ENCODE measurements at regions not wholly inside any gene's neighbourhood (a gene's known extent, or its start where the extent isn't known, plus 50 kb on each side); places are given as distances from the start of the nearest gene placed in this dataset.

- Histone ChIP-seq H3K9me3 (ENCODE audit: control extremely low read depth in 1 of 3, control insufficient read depth in 2 of 3, insufficient read depth in 1 of 3, low read length in 2 of 3) (peaks cover 0 to 12% (median 0%) of the 10 kb centered on the region in 3 donors), H3K4me1 (ENCODE audit: control insufficient read depth in 2 of 2, insufficient read depth in 2 of 2, low read length in 2 of 2) (no peaks in the 10 kb centered on the region), H3K4me3 (ENCODE audit: control extremely low read depth in 1 of 5, extremely low read depth in 1 of 5, insufficient read depth in 1 of 5, low read depth in 2 of 5, low read length in 4 of 5) (no peak overlapping the region), H3K36me3 (replicated peaks in 1 of 2; ENCODE audit: control extremely low read depth in 1 of 2, control insufficient read depth in 1 of 2, extremely low read depth in 1 of 2, insufficient read depth in 2 of 2, low read length in 1 of 2) (no peaks in the 10 kb centered on the region), H3K4me2 (replicated peaks; ENCODE audit: low read depth, low read length, poor library complexity, severe bottlenecking) (no peak overlapping the region), H3K27ac (ENCODE audit: low read length in 2 of 2) (no peak overlapping the region), H3K79me2 (ENCODE audit: control insufficient read depth, insufficient read depth, low read length) (no peaks in the 10 kb centered on the region), H4K20me1 (ENCODE audit: control insufficient read depth, insufficient read depth, low read length, poor library complexity, severe bottlenecking) (no peaks in the 10 kb centered on the region), H2AFZ (ENCODE audit: insufficient read depth, low read depth, low read length, poor library complexity, severe bottlenecking) (no peak overlapping the region), H3K27me3 (replicated peaks in 1 of 4; ENCODE audit: control extremely low read depth in 1 of 4, control insufficient read depth in 3 of 4, insufficient read depth in 4 of 4, low read length in 3 of 4) (peaks cover 0 to 7% (median 0%) of the 10 kb centered on the region in 4 experiments), H3K9ac (ENCODE audit: low read length) (no peak overlapping the region)
- intact Hi-C loops (cut with micrococcal nuclease): no loop called here
- 83% methylated on average over 4 of the region's 6 CpGs for WGBS (ENCODE audit: insufficient coverage)
- no peak for TF ChIP-seq EZH2 (IDR thresholded peaks at IDR 0.05; ENCODE audit: borderline replicate concordance, insufficient read depth, low read depth, low read length, poor library complexity, severe bottlenecking)
- TF ChIP-seq, protein P1, sequence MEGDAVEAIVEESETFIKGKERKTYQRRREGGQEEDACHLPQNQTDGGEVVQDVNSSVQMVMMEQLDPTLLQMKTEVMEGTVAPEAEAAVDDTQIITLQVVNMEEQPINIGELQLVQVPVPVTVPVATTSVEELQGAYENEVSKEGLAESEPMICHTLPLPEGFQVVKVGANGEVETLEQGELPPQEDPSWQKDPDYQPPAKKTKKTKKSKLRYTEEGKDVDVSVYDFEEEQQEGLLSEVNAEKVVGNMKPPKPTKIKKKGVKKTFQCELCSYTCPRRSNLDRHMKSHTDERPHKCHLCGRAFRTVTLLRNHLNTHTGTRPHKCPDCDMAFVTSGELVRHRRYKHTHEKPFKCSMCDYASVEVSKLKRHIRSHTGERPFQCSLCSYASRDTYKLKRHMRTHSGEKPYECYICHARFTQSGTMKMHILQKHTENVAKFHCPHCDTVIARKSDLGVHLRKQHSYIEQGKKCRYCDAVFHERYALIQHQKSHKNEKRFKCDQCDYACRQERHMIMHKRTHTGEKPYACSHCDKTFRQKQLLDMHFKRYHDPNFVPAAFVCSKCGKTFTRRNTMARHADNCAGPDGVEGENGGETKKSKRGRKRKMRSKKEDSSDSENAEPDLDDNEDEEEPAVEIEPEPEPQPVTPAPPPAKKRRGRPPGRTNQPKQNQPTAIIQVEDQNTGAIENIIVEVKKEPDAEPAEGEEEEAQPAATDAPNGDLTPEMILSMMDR (IDR thresholded peaks at IDR 0.05): no peak
- H3K27ac Mint-ChIP-seq: no peak overlapping the region
- ChIA-PET CTCF (interaction anchor here (1.0 kb wide), 1 partner anchor 16 kb away, joined by 3 read pairs; no protein-coding TSS in a partner anchor), POLR2A (no interaction called here)
- no peak overlapping the region for H3K4me3 Mint-ChIP-seq
- no peak for ATAC-seq (ENCODE audit: low read depth)
- no peaks in the 10 kb centered on the region for H3K4me1 Mint-ChIP-seq
- no peaks in the 10 kb centered on the region for H3K9me3 Mint-ChIP-seq (ENCODE audit: insufficient read depth)
- no peak for DNase-seq
- H3K27me3 Mint-ChIP-seq: peaks cover 6% of the 10 kb centered on the region
These were observed 159.6 kb upstream of the BACE2 start for GRCh38 chr21:41008351-41008750.

DNA sequence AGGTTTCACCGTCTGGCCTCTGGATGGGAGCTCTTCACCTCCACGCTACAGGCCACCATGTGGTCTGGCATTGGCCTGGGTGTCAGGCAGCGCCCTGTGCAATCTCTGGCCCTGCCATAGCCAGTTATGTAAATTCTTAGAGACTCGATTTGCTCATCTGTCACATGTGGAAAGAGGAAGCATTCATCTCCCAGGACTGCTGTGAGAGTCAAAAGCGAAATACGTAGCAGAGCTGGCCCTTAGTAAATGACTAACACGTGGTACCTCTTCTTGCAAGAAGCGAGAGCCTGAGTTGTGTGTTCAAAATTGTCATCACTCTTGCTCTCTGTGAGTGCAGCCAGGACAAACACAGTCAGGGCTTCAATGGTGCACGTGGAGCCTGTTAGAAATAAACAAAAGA, 159.0 kb upstream of the BACE2 start:
- Histone ChIP-seq H3K27me3 (replicated peaks in 1 of 4; ENCODE audit: control extremely low read depth in 1 of 4, control insufficient read depth in 3 of 4, insufficient read depth in 4 of 4, low read length in 3 of 4) (peaks cover 0 to 6% (median 0%) of the 10 kb centered on the region in 4 experiments), H3K36me3 (replicated peaks in 1 of 2; ENCODE audit: control extremely low read depth in 1 of 2, control insufficient read depth in 1 of 2, extremely low read depth in 1 of 2, insufficient read depth in 2 of 2, low read length in 1 of 2) (no peaks in the 10 kb centered on the region), H3K27ac (ENCODE audit: low read length in 2 of 2) (no peak overlapping the region), H3K9ac (ENCODE audit: low read length) (no peak overlapping the region), H3K4me1 (ENCODE audit: control insufficient read depth in 2 of 2, insufficient read depth in 2 of 2, low read length in 2 of 2) (no peaks in the 10 kb centered on the region), H3K4me3 (ENCODE audit: control extremely low read depth in 1 of 5, extremely low read depth in 1 of 5, insufficient read depth in 1 of 5, low read depth in 2 of 5, low read length in 4 of 5) (no peak overlapping the region), H2AFZ (ENCODE audit: insufficient read depth, low read depth, low read length, poor library complexity, severe bottlenecking) (no peak overlapping the region), H4K20me1 (ENCODE audit: control insufficient read depth, insufficient read depth, low read length, poor library complexity, severe bottlenecking) (no peaks in the 10 kb centered on the region), H3K79me2 (ENCODE audit: control insufficient read depth, insufficient read depth, low read length) (no peaks in the 10 kb centered on the region), H3K4me2 (replicated peaks; ENCODE audit: low read depth, low read length, poor library complexity, severe bottlenecking) (no peak overlapping the region), H3K9me3 (ENCODE audit: control extremely low read depth in 1 of 3, control insufficient read depth in 2 of 3, insufficient read depth in 1 of 3, low read length in 2 of 3) (peaks cover 0 to 12% (median 0%) of the 10 kb centered on the region in 3 donors)
- Mint-ChIP-seq H3K9me3 (ENCODE audit: insufficient read depth) (no peaks in the 10 kb centered on the region), H3K4me1 (no peaks in the 10 kb centered on the region), H3K4me3 (no peak overlapping the region), H3K27ac (no peak overlapping the region), H3K27me3 (peaks cover 6% of the 10 kb centered on the region)
- intact Hi-C loops (cut with micrococcal nuclease): no loop called here
- ChIA-PET POLR2A (no interaction called here), CTCF (interaction anchor here (1.0 kb wide), 1 partner anchor 15 kb away, joined by 3 read pairs; no protein-coding TSS in a partner anchor)
- no peak for TF ChIP-seq EZH2 (IDR thresholded peaks at IDR 0.05; ENCODE audit: borderline replicate concordance, insufficient read depth, low read depth, low read length, poor library complexity, severe bottlenecking)
- TF ChIP-seq, protein P1 (IDR thresholded peaks at IDR 0.05): no peak
- WGBS (ENCODE audit: insufficient coverage): 62% methylated on average over 9 of the region's 9 CpGs
- ATAC-seq (ENCODE audit: low read depth): no peak
- DNase-seq: no peak
